Tibial artery (tissue), 4 donors: ENCODE measurements at regions not wholly inside any gene's neighbourhood (a gene's known extent, or its start where the extent isn't known, plus 50 kb on each side); places are given as distances from the start of the nearest gene placed in this dataset.

Experiments used
- DNase-seq, 2 donors: peaks; one replicate each; pipeline ENCODE4 v3.0.0-alpha.2; 2019
- H3K27ac ChIP-seq, 2 donors: fragments of 200-600 bp; sonication (generic) in 1 of 2; 1 replicate in 1 of 2; 2 replicates in 1 of 2; pipeline ENCODE4 v1.5.1; 2018 to 2019; ENCODE audit warnings: mild to moderate bottlenecking in 1 of 2
- H3K27me3 ChIP-seq, 2 donors: fragments of 200-600 bp; sonication (generic) in 1 of 2; one replicate each; pipeline versions ENCODE4 v1.5.1 to v1.6.0; 2016 to 2019
- H3K36me3 ChIP-seq, 3 donors: fragments of 200-600 bp; sonication (generic) in 2 of 3; one replicate each; pipeline ENCODE4 v1.5.1; 2016 to 2019; ENCODE audit warnings: mild to moderate bottlenecking in 2 of 3
- H3K4me1 ChIP-seq, 4 donors: fragments of 200-600 bp; sonication (generic) in 2 of 4; 1 replicate in 3 of 4; 2 replicates in 1 of 4; pipeline ENCODE4 v1.5.1; 2016 to 2019
- H3K4me3 ChIP-seq, 2 donors: fragments of 200-600 bp; sonication (generic) in 1 of 2; 1 replicate in 1 of 2; 2 replicates in 1 of 2; pipeline ENCODE4 v1.5.1; 2018 to 2019; ENCODE audit warnings: mild to moderate bottlenecking in 2 of 2
- H3K9me3 ChIP-seq, 3 donors: fragments of 200-600 bp; sonication (generic) in 1 of 3; one replicate each; pipeline ENCODE4 v1.5.1; 2016 to 2019
- CTCF ChIP-seq, 2 experiments: fragments of 200-600 bp in 1 of 2; fragments of 450-650 bp in 1 of 2; IDR thresholded peaks; one replicate each; pipeline ENCODE4 v1.5.1; 2017 to 2019; ENCODE audit warnings: antibody characterized with exemption in 2 of 2, mild to moderate bottlenecking in 1 of 2, moderate library complexity in 1 of 2
- intact Hi-C: fragments of 100-400 bp; cut with DNase I; formaldehyde crosslinking; loops from one replicate; pipeline ENCODE4 v1.15.0; 2023; ENCODE audit warnings: low total_unique reads

GRCh38 chr11:103624708-103625623, 411.5 kb upstream of the DDI1 start:
- Histone ChIP-seq H3K27me3 (no peaks in the 10 kb centered on the region), H3K4me1 (no peaks in the 10 kb centered on the region), H3K36me3 (no peaks in the 10 kb centered on the region), H3K27ac (no peak overlapping the region), H3K9me3 (no peaks in the 10 kb centered on the region), H3K4me3 (no peak overlapping the region)
- TF ChIP-seq CTCF (IDR thresholded peaks at IDR 0.05), result no peak
- intact Hi-C loops, result no loop called here
- DNase-seq, result no peak

- DNase-seq, result no peak
- H3K4me1 ChIP-seq, result no peaks in the 10 kb centered on the region
- H3K27me3 ChIP-seq, result no peaks in the 10 kb centered on the region
- TF ChIP-seq CTCF (IDR thresholded peaks at IDR 0.05), result no peak
- H3K36me3 ChIP-seq, result no peaks in the 10 kb centered on the region
- no peak overlapping the region for H3K4me3 ChIP-seq
- H3K9me3 ChIP-seq, result no peaks in the 10 kb centered on the region
- no peak overlapping the region for H3K27ac ChIP-seq
- intact Hi-C loops, result no loop called here
Measured at GRCh38 chr11:103625624-103625965, 410.8 kb upstream of the DDI1 start.

- no peaks in the 10 kb centered on the region for H3K4me1 ChIP-seq
- H3K9me3 ChIP-seq, result no peaks in the 10 kb centered on the region
- TF ChIP-seq CTCF (IDR thresholded peaks at IDR 0.05), result no peak
- no peak overlapping the region for H3K4me3 ChIP-seq
- intact Hi-C loops, result no loop called here
- no peaks in the 10 kb centered on the region for H3K27me3 ChIP-seq
- H3K27ac ChIP-seq, result no peak overlapping the region
- no peak for DNase-seq
- H3K36me3 ChIP-seq, result no peaks in the 10 kb centered on the region
Measured at GRCh38 chr11:103628121-103628520, 408.3 kb upstream of the DDI1 start.

DNA sequence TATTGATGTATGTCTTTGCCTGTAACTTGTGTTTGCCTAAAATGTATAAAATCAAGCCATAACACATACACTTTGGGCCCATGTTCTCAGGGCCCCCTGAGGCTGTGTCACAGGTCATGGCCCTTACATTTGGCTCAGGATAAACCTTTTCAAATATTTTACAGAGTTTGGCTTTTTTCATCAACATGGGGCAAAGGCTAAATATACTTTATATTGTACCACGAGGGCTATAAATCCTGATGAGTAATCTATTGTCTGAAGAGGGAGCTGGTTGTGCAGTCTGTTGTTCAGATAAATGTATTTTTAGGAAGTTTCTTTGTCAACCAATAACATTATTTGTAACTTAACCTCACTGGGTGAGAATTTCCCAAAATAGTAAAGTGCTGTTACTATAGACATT, 404.6 kb upstream of the DDI1 start:
- Histone ChIP-seq H3K27ac (no peak overlapping the region), H3K4me3 (no peak overlapping the region), H3K9me3 (no peaks in the 10 kb centered on the region), H3K4me1 (no peaks in the 10 kb centered on the region), H3K27me3 (no peaks in the 10 kb centered on the region), H3K36me3 (no peaks in the 10 kb centered on the region)
- intact Hi-C loops, result no loop called here
- no peak for DNase-seq
- no peak for TF ChIP-seq CTCF (IDR thresholded peaks at IDR 0.05)

GRCh38 chr11:103633068-103633788, 403.2 kb upstream of the DDI1 start:
- Histone ChIP-seq H3K9me3 (no peaks in the 10 kb centered on the region), H3K27me3 (no peaks in the 10 kb centered on the region), H3K4me1 (no peaks in the 10 kb centered on the region), H3K4me3 (no peak overlapping the region), H3K36me3 (no peaks in the 10 kb centered on the region), H3K27ac (no peak overlapping the region)
- DNase-seq, result no peak
- TF ChIP-seq CTCF (IDR thresholded peaks at IDR 0.05), result no peak
- intact Hi-C loops, result no loop called here
